Breast epithelium (tissue), 3 donors: ENCODE measurements at regions not wholly inside any gene's neighbourhood (a gene's known extent, or its start where the extent isn't known, plus 50 kb on each side); places are given as distances from the start of the nearest gene placed in this dataset.

Experiments used
- CTCF ChIP-seq, 3 donors: fragments of 450-650 bp; IDR thresholded peaks; one replicate each; pipeline ENCODE4 v1.5.1; 2016 to 2017; ENCODE audit warnings: antibody characterized with exemption in 3 of 3, mild to moderate bottlenecking in 3 of 3, moderate library complexity in 3 of 3
- POLR2AphosphoS5 ChIP-seq, 3 donors: sonication (generic); formaldehyde crosslinking; IDR thresholded peaks; one replicate each; pipeline ENCODE4 v1.6.1; 2017; ENCODE audit warnings: antibody characterized with exemption in 3 of 3

DNA sequence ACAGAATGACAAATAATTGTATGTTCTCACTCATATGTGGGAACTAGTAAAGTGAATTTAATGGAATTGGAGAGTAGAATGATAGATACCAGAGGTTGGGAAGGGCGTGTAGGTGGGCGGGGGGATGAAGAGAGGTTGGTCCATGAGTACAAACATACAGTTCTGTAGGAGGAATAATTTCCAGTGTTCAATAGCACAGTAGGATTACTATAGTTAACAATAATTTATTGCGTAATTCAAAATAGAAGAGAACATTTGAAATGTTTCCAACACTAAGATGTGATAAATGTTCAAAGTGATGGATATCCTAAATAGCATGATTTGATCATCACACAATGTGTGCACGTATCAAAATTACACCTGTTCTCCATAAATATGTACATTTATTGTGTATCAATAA is 106.2 kb upstream of the IL1RAPL2 start:
- TF ChIP-seq CTCF (IDR thresholded peaks at IDR 0.05) (no peak), POLR2AphosphoS5 (IDR thresholded peaks at IDR 0.05) (no peak)
